ENCODE measurements at regions not wholly inside any gene's neighbourhood (a gene's known extent, or its start where the extent isn't known, plus 50 kb on each side); places are given as distances from the start of the nearest gene placed in this dataset.

DNA sequence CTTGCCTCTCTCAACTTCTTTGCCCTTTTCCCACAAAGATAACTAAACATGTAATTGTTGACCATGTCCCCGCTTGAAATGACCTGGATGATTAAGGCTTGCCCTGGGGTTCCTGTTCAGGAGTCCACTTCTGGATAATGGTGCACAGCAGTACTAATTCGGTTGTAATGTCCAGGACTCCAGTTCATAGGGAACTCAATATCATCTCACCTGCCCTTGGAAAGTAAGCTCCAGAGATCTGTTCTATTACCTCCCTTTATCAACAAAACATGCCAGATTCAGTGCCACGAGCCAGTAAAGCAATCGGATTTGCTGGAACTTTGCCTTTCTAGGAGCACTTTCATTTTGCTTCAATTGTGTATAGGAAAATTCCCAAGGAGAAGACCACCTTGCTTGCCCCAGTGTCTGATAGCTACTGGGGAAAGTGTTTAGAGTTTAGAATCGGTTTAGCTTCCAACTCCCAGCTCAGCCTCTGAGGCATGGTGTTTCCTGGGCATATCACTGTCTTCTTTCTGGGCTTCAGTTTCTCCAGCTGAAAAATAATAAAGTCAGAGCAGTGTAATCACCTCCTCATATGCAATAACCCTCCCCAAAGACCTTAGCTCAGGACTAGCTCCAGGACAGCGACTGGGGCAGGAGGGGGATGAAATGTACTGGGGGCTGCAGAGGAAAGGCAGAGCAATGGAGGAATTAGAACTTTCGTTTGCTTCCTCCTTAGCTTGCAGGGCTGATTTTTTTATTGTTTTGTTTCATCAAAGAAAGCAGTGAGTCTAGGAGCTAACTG, 162.6 kb upstream of the CYRIA start:
- TF ChIP-seq POLR2A (IDR thresholded peaks at IDR 0.05) = no peak
- no peak for TF ChIP-seq CTCF (IDR thresholded peaks at IDR 0.05)
- no peak overlapping the region for H3K27ac ChIP-seq
- H3K4me1 ChIP-seq = no peaks in the 10 kb centered on the region
- H3K4me3 ChIP-seq = no peak overlapping the region
- no peaks in the 10 kb centered on the region for H3K27me3 ChIP-seq
- H3K9me3 ChIP-seq = no peaks in the 10 kb centered on the region
- no peak for DNase-seq
- H3K36me3 ChIP-seq = no peaks in the 10 kb centered on the region

DNA sequence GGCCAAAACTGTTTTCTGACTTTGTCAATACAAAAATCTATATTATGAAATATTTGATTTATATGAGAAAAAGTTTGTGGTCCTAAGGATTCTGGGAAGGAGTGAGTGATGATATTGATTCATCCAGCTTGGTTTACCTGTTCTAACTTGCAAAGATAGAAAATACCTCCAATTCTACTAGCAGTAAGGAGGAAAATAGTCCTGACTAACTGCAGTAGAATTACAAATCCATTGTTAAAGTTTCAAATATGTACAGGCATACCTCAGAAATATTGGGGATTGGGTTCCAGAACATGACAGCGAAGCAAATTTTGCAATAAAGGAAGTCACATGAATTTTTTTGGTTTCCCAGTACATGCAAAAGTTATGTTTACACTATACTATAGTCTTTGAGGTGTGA, 158.8 kb upstream of the CYRIA start:
- no peak for TF ChIP-seq POLR2A (IDR thresholded peaks at IDR 0.05)
- no peaks in the 10 kb centered on the region for H3K4me1 ChIP-seq
- no peaks in the 10 kb centered on the region for H3K27me3 ChIP-seq
- H3K36me3 ChIP-seq = no peaks in the 10 kb centered on the region
- H3K9me3 ChIP-seq = no peaks in the 10 kb centered on the region
- no peak for DNase-seq
- no peak overlapping the region for H3K4me3 ChIP-seq
- no peak overlapping the region for H3K27ac ChIP-seq

- Histone ChIP-seq H3K27me3 (no peaks in the 10 kb centered on the region), H3K9me3 (no peaks in the 10 kb centered on the region), H3K27ac (no peak overlapping the region), H3K4me1 (no peaks in the 10 kb centered on the region), H3K36me3 (no peaks in the 10 kb centered on the region), H3K4me3 (no peak overlapping the region)
- TF ChIP-seq CTCF (IDR thresholded peaks at IDR 0.05) (no peak), POLR2A (IDR thresholded peaks at IDR 0.05) (no peak)
- DNase-seq = no peak
These were observed 156.1 kb upstream of the CYRIA start for GRCh38 chr2:16821692-16822091.

DNA sequence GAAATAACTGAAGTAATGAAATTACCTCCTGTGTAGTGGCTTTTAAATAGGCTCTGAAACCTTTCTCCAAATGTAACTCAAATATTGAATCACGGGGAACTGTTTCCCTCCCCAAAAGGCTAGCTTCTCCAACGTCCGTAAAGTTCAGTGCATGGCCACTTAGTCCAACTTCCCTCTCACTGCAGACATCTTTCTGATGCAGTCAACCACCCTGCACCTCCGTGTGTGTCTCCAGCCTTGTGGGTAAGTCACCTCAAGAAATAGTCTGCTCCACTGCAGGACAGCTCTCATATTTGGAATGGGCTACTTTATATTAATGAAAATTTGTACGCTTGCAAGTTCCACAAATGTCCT, 152.5 kb upstream of the CYRIA start:
- no peaks in the 10 kb centered on the region for H3K9me3 ChIP-seq
- H3K4me3 ChIP-seq = no peak overlapping the region
- TF ChIP-seq CTCF (IDR thresholded peaks at IDR 0.05) (no peak), POLR2A (IDR thresholded peaks at IDR 0.05) (no peak)
- DNase-seq = no peak
- H3K27ac ChIP-seq = no peak overlapping the region
- no peaks in the 10 kb centered on the region for H3K36me3 ChIP-seq
- H3K27me3 ChIP-seq = no peaks in the 10 kb centered on the region
- no peaks in the 10 kb centered on the region for H3K4me1 ChIP-seq

GRCh38 chr2:16817305-16818202, 151.9 kb upstream of the CYRIA start:
- H3K27me3 ChIP-seq = no peaks in the 10 kb centered on the region
- no peak for TF ChIP-seq POLR2A (IDR thresholded peaks at IDR 0.05)
- no peak for TF ChIP-seq CTCF (IDR thresholded peaks at IDR 0.05)
- no peaks in the 10 kb centered on the region for H3K9me3 ChIP-seq
- H3K36me3 ChIP-seq = no peaks in the 10 kb centered on the region
- H3K4me1 ChIP-seq = no peaks in the 10 kb centered on the region
- no peak overlapping the region for H3K27ac ChIP-seq
- DNase-seq = no peak
- H3K4me3 ChIP-seq = no peak overlapping the region

GRCh38 chr2:16816522-16816921, 150.9 kb upstream of the CYRIA start:
- H3K4me3 ChIP-seq = no peak overlapping the region
- no peaks in the 10 kb centered on the region for H3K27me3 ChIP-seq
- no peaks in the 10 kb centered on the region for H3K36me3 ChIP-seq
- no peak for DNase-seq
- H3K4me1 ChIP-seq = no peaks in the 10 kb centered on the region
- H3K27ac ChIP-seq = no peak overlapping the region
- H3K9me3 ChIP-seq = no peaks in the 10 kb centered on the region
- no peak for TF ChIP-seq CTCF (IDR thresholded peaks at IDR 0.05)
